NCI-H1930 (cell line): ENCODE measurements at regions not wholly inside any gene's neighbourhood (a gene's known extent, or its start where the extent isn't known, plus 50 kb on each side); places are given as distances from the start of the nearest gene placed in this dataset.

Experiments used
- DNase-seq, 2 experiments: peaks; one replicate each; lab custom pipeline; 2025; lab: John Stamatoyannopoulos, UW

- DNase-seq: no peak
Measured at GRCh38 chr4:23401572-23401971, 488.3 kb downstream of the PPARGC1A start.

GRCh38 chr4:23392860-23393458 is 496.9 kb downstream of the PPARGC1A start:
- DNase-seq: no peak

GRCh38 chr4:23390246-23390645 is 499.6 kb downstream of the PPARGC1A start:
- DNase-seq: no peak

GRCh38 chr4:23388699-23389395 is 501.0 kb downstream of the PPARGC1A start:
- no peak for DNase-seq

DNA sequence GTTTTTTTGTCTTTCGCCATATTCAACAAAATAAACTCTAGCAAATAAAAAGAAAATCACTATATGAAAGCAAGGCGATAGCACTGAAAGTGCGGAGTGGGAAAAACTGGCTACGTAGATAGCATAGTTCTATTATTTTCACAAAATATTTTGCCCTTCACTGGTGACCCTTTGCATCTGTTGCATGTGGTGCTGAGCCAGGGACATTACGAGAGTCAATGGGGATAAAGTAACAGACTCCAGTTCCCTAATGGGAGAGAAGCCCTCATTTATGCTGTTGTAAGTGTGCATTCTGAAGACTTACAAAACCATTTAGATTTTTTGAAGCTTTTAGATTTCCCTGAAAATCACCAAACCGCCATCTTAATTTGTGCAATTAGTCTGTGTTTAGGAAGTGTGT is 501.6 kb downstream of the PPARGC1A start:
- no peak for DNase-seq

DNA sequence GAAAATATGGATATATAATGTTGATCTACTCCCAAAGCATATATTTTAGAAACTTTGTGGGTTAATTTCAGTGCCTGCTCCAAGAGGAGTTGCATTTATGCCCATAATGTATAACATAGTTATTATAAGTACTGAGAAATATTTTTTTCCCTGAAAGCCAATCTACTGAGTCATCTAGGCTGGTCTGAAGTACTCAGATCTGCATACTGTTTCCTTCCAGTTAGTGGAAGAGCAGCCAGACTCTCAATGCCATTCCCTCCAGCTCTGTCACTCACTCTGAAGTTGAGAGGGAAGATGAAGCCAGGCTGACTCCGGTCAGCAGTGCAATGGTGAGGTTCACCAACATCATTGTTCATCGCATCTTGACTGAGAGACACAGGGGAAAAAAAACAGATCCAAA is 505.1 kb downstream of the PPARGC1A start:
- no peak for DNase-seq

DNA sequence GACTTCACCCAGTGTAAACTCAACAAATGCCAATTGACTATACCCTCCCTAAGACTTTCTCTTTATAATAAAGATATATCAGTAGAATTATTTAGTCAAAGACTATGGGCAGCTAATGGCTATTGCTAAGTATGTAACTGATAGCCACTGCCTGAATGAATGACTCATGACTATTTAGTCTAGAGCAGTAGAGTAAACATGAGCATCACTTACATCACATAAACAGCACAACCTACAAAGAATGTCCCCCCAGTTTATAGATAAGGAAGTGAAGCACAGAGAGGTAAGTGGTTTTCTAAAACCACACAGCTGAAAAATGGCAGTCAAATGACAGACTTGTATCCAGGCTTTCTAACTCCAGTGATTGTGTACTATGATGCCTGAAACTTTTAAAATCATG is 507.0 kb downstream of the PPARGC1A start:
- DNase-seq: no peak

- no peak for DNase-seq
Measured at GRCh38 chr4:23374259-23374658, 515.6 kb downstream of the PPARGC1A start.

GRCh38 chr4:23373261-23373660 is 516.6 kb downstream of the PPARGC1A start:
- no peak for DNase-seq

DNA sequence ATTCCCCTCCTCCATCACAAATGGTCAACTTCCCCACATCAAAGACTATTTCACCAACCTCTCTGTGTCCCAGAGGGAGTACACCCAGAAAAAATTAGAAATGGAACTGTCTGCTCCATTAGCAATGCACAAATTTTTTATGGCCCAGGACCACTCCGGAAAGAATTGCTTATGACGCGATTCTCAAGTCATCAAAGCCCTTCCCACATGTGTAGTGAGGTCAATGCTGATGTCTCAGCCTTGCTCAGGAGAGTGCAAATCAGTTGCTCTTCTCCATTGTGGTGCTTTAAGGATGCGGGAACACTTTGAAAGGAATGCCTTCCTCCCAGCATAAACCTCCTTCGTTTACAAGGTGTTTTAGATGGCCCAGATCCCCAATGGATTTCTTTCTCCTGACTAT is 518.3 kb downstream of the PPARGC1A start:
- DNase-seq: no peak

- no peak for DNase-seq
Measured at GRCh38 chr4:23369331-23369730, 520.5 kb downstream of the PPARGC1A start.

DNA sequence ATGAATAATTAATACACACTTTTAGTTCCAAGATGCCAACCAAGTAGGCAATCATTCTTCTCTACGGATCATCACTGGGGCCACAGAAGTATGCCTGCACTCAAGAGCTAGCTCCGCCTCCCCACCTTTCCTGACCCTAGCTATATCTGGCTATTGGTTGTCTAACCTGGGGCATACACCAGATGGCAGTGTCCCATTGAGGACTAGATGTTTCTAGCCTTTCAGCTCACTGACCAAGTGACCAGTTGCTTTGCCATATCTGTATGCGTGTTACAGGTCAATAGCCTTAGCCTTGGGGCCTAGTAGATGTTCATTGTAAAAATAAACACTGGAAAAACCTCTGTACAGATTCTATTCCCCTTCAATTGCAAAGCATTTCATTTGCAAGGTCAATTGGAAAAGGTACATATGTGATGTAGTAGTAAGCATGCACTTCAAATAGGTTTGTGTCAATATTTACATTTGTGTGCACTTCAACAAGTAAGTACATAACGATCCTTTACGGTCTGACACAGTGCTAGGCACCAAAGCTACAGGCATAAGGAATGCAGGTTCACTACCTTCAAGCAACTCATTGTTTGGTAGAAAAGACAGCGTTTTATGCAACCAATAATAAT is 521.7 kb downstream of the PPARGC1A start:
- peak in 1 of 2 experiments; percentile 21 for DNase-seq

GRCh38 chr4:23366557-23366906 is 523.3 kb downstream of the PPARGC1A start:
- DNase-seq: no peak

DNA sequence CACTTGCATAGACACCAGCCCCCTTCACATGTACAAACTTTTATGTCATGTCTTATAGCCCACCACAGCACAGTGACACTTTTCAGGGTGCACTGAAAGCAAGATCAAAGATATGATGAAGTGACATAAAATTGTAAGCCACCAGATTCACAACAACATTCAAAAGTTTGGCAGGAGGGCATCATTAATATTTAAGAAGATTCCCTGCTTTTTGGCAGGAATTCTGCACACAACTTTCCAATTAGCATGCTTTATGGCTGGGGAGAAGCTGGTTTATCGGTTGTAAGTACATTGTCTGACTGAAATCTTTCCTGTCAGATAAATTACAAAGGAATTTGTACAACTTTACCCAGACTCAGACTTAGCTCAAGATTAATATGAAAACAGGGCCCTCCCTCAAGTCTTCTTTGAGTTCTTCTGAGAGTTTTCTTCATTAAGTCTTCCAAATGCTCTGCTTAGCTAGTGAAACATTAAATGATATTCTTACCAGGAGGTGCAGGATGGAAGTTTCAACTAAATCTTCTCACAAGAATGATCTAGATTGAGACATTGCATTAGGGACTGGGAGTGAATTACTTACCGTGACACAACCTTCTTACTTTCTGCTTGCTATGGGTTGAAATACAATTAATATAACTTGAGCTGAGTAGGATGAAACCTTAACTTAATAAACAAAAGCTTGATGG is 523.8 kb downstream of the PPARGC1A start:
- no peak for DNase-seq

- no peak for DNase-seq
Measured at GRCh38 chr4:23365086-23365485, 524.8 kb downstream of the PPARGC1A start.

GRCh38 chr4:23364167-23364566 is 525.7 kb downstream of the PPARGC1A start:
- no peak for DNase-seq

- no peak for DNase-seq
Measured at GRCh38 chr4:23361453-23361852, 528.4 kb downstream of the PPARGC1A start.

DNA sequence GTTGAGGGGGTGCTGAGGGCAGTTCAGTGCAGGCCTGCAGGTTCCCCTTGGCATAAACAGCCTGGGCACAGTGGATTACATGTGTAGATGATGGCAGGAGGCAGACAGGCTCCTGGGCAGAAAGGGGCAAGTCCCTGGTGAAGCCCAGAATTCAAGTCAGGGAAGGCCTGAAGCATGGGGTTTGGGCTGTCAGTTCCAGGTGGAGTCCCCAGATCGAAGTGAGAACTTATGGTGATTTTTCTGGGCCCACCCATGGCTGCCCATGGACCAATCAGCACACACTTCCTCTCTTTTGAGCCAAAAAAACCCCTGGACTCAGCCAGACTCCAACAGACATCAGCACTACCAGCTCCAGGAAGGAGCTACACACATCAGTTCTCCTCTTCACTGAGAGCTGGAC is 529.1 kb downstream of the PPARGC1A start:
- DNase-seq: no peak

GRCh38 chr4:23355258-23355657 is 534.6 kb downstream of the PPARGC1A start:
- DNase-seq: no peak

- no peak for DNase-seq
Measured at GRCh38 chr4:23353200-23353599, 536.6 kb downstream of the PPARGC1A start.

DNA sequence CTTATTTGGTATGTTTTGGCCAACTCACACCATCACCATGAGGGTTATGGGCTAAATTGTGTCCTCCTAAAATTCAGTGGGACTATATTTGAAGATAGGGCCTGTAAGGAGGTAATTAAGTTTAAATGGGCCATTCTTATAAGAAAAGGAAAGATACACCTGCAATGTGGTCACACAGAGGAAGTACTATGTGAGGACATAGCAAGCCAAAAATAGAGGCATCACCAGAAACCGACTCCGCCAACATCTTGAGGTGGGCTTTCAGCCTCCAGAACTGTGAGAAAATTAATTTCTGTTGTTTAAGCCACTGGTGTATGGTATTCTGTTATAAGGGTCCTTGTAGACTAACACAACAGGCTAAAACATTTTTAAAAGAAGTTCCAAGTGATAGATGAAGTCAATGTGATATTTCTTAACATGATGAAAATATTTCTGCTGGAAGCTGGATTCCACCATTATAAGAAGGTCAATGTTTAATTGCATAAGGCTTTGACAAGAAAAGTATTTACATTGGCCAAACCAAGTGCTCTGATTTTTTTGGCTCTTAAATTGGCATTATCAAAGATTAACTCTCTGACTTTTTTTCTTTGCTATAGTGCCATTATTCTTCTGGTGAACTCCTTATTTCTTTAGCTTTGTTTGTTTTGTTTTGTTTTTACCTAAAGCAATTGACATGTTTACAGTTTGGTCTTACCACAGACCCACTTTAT is 540.9 kb downstream of the PPARGC1A start:
- DNase-seq: no peak

- no peak for DNase-seq
Measured at GRCh38 chr4:23337292-23337691, 552.6 kb downstream of the PPARGC1A start.
